Liver (tissue), 3 donors: ENCODE measurements at regions not wholly inside any gene's neighbourhood (a gene's known extent, or its start where the extent isn't known, plus 50 kb on each side); places are given as distances from the start of the nearest gene placed in this dataset.

Experiments used
- CTCF ChIP-seq: fragments of 150-350 bp; IDR thresholded peaks from 2 replicates; pipeline ENCODE4 v1.5.1; 2017; ENCODE audit warnings: improper control_type of control experiment, low read depth, low read length; ENCODE audit not compliant: missing input control
- RAD21 ChIP-seq, 2 donors: IDR thresholded peaks; 2 replicates each; pipeline ENCODE4 v1.6.1; 2016; ENCODE audit warnings: antibody characterized with exemption in 2 of 2, mild to moderate bottlenecking in 2 of 2
- donor health status: healthy.
- donor health status: healthy.

GRCh38 chr13:104483631-104484030, 1417.4 kb upstream of the SLC10A2 start:
- no peak for TF ChIP-seq RAD21 (IDR thresholded peaks at IDR 0.05)
- no peak for TF ChIP-seq CTCF
